Activated CD4-positive, alpha-beta memory T cell treated with anti-CD3 and anti-CD28 coated beads for 36 hours (primary cell): ENCODE measurements at regions not wholly inside any gene's neighbourhood (a gene's known extent, or its start where the extent isn't known, plus 50 kb on each side); places are given as distances from the start of the nearest gene placed in this dataset.
"Not testable (repeated sequence)": the region's sequence is repeated elsewhere in the genome, so short reads cannot be mapped to it uniquely, and the experiment has no call there.

ENCODE experiments used
- CTCF ChIA-PET: fragments of 350-600 bp; sonication (Branson Sonifier 250); formaldehyde crosslinking; loops from one replicate; lab custom pipeline; 2021; ENCODE audit warnings: antibody characterized with exemption, inconsistent platforms; lab: Charles Lee
- POLR2A ChIA-PET: fragments of 350-600 bp; sonication (Branson Sonifier 250); formaldehyde crosslinking; loops from one replicate; lab custom pipeline; 2021; ENCODE audit warnings: antibody characterized with exemption; lab: Charles Lee
- DNase-seq: peaks from one replicate; pipeline ENCODE4 v3.0.0-alpha.2; 2020
- H3K27ac Mint-ChIP-seq: one replicate; pipeline ENCODE4 v1.8.0; 2021; ENCODE audit warnings: mixed read lengths
- H3K27me3 Mint-ChIP-seq: one replicate; pipeline ENCODE4 v1.8.0; 2021; ENCODE audit warnings: mixed read lengths
- H3K36me3 Mint-ChIP-seq: one replicate; pipeline ENCODE4 v1.8.0; 2021; ENCODE audit warnings: mixed read lengths
- H3K4me1 Mint-ChIP-seq: one replicate; pipeline ENCODE4 v1.8.0; 2021; ENCODE audit warnings: low read depth, mixed read lengths
- H3K4me3 Mint-ChIP-seq: one replicate; pipeline ENCODE4 v1.8.0; 2021; ENCODE audit warnings: mild to moderate bottlenecking, mixed read lengths
- H3K9me3 Mint-ChIP-seq: one replicate; pipeline ENCODE4 v1.8.0; 2021; ENCODE audit warnings: mixed read lengths
- intact Hi-C: fragments of 100-400 bp; cut with micrococcal nuclease; formaldehyde crosslinking; loops from one replicate; pipeline ENCODE4 v1.15.1; 2023

DNA sequence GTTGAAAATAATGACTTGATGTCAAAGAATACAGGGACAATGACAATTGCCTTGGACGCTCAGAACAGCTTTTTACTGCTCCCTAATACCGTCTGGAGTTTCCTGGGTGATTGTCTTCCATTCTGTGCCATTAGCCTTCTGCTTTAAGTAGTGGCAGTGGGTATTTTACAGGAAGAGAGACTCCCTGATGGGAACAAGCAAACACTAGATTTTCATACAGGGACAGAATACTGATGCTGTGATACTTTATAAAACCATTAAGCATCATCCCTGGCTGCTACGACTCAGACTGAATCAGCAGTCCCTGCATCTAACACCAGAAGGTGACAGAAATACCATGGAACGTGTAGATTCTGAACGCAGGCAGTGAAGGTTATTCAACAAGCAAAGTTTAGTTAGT is 635.4 kb upstream of the GOT2 start:
- POLR2A ChIA-PET: no interaction called here
- intact Hi-C loops: no loop called here
- no peak overlapping the region for H3K4me3 Mint-ChIP-seq
- H3K9me3 Mint-ChIP-seq: peaks cover 6% of the 10 kb centered on the region
- no peaks in the 10 kb centered on the region for H3K27me3 Mint-ChIP-seq
- DNase-seq: no peak
- H3K4me1 Mint-ChIP-seq: no peaks in the 10 kb centered on the region
- CTCF ChIA-PET: no interaction called here
- H3K36me3 Mint-ChIP-seq: no peaks in the 10 kb centered on the region
- no peak overlapping the region for H3K27ac Mint-ChIP-seq

DNA sequence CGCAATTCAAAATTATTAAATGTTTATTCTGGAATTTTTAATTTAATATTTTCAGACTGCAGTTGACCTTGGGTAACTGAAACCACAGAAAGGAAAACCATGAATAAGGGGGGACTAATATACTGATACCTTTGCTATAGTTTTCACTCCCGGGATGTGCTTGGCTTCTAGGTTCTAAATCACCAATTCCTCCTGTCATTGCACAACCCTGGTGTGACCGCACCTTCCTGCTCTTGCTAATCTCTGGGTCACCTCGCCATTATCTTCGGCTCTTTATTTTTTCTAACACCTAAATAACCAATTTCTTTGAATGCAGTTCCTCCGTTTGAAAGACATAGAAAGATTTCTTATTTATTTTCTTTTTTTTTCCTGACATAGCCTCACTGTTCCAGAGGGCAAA is 634.5 kb upstream of the GOT2 start:
- H3K27me3 Mint-ChIP-seq: no peaks in the 10 kb centered on the region
- ChIA-PET CTCF (no interaction called here), POLR2A (no interaction called here)
- peaks cover 6% of the 10 kb centered on the region for H3K9me3 Mint-ChIP-seq
- no peak overlapping the region for H3K27ac Mint-ChIP-seq
- no peak for DNase-seq
- intact Hi-C loops: no loop called here
- H3K4me1 Mint-ChIP-seq: no peaks in the 10 kb centered on the region
- H3K36me3 Mint-ChIP-seq: no peaks in the 10 kb centered on the region
- H3K4me3 Mint-ChIP-seq: no peak overlapping the region

DNA sequence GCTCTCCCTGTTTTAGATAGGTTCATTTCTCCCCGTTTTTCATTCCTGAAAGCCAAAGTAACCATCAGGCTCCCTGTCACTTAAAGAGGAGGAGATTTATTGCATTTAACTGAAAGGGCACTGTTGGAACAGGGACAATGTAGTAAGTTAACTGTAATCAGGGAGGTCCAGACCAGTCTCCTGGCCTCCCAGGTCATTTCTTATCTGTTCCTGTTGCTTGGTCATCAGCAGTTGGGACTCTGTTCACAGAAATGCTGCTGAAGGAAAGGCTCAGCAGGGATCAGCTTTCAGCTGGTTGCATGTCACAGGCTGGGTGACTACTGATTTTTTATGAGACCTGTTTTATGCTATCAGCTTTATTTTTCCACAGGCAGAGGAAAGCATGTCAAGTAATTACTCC is 622.6 kb upstream of the GOT2 start:
- DNase-seq: no peak
- CTCF ChIA-PET: no interaction called here
- H3K4me3 Mint-ChIP-seq: no peak overlapping the region

DNA sequence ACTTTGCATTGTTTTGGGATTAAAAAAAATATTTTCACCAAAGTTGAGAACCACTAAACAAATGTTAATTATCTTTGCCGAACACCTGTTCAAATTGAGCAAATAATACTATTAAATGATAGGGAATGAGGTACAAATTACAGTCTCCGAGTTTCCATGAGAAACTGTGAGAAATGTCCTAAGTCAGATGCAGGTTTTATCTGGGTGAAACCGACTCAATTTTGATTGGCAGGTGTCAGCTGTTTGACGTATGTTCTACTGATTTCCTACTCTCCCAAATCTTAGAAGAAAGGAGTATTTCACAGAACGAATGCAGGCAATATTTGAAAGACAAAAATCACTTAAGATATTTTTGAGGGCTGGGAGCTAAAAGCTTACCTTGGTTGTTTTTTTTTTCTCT is 622.0 kb upstream of the GOT2 start:
- CTCF ChIA-PET: no interaction called here
- DNase-seq: no peak
- Mint-ChIP-seq H3K9me3 (peaks cover 4% of the 10 kb centered on the region), H3K27ac (no peak overlapping the region), H3K4me1 (no peaks in the 10 kb centered on the region), H3K36me3 (no peaks in the 10 kb centered on the region), H3K27me3 (no peaks in the 10 kb centered on the region), H3K4me3 (no peak overlapping the region)
- POLR2A ChIA-PET: no interaction called here
- intact Hi-C loops: no loop called here

More for the DNA sequence above, 622.6 kb upstream of the GOT2 start:
- Mint-ChIP-seq H3K36me3 (no peaks in the 10 kb centered on the region), H3K9me3 (peaks cover 4% of the 10 kb centered on the region), H3K27me3 (no peaks in the 10 kb centered on the region), H3K27ac (no peak overlapping the region), H3K4me1 (no peaks in the 10 kb centered on the region)
- intact Hi-C loops: no loop called here
- POLR2A ChIA-PET: no interaction called here

DNA sequence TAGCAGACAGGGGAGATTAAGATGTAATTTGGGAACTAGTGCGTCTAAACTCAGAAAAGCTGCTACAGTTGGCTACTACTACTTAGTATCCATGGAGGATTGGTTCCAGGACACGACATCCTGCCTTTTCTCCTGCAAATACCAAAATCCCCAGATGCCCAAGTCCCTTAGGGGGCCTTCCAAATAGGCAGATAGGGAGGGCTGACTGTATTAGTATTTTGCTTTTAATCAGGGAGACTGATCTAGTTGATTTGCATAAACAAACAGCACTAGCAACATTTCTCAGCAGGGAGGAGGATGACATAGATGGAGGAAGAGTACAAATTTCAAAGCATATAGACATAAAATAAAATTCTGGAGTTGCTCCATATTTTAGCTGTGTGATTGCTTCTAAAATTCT is 621.6 kb upstream of the GOT2 start:
- ChIA-PET POLR2A (no interaction called here), CTCF (no interaction called here)
- Mint-ChIP-seq H3K27me3 (no peaks in the 10 kb centered on the region), H3K9me3 (peaks cover 4% of the 10 kb centered on the region), H3K27ac (no peak overlapping the region), H3K4me3 (no peak overlapping the region), H3K36me3 (no peaks in the 10 kb centered on the region), H3K4me1 (no peaks in the 10 kb centered on the region)
- intact Hi-C loops: no loop called here
- DNase-seq: no peak

DNA sequence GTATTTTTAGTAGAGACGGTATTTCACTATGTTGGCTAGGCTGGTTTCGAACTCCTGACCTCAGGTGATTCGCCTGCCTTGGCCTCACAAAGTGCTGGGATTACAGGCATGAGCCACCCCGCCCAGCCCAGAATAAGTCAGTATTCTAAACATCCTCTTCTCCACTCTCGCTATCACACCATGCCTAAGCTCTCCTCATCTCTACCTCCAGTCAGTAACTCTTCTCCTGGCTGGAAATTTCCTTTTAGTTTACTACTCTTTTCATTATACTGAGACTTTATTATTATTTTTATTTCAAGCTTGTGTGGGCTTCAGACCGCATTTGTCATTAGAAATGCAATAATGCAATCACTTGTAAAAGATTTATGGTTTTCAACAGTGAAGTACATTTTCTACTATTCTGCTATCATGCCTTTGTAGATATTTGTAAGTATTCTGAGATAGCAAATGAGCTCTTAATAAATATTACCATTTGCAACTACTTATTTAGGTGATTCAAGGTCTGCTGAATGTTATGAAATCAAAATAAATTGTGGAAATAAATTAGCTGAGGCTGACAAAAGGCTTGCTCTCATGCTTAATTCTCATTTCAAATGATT is 617.3 kb upstream of the GOT2 start:
- intact Hi-C loops: no loop called here
- no peak overlapping the region for H3K27ac Mint-ChIP-seq
- peaks cover 4% of the 10 kb centered on the region for H3K9me3 Mint-ChIP-seq
- H3K27me3 Mint-ChIP-seq: no peaks in the 10 kb centered on the region
- no peaks in the 10 kb centered on the region for H3K36me3 Mint-ChIP-seq
- H3K4me3 Mint-ChIP-seq: no peak overlapping the region
- no peak for DNase-seq
- no peaks in the 10 kb centered on the region for H3K4me1 Mint-ChIP-seq
- ChIA-PET CTCF (no interaction called here), POLR2A (no interaction called here)

DNA sequence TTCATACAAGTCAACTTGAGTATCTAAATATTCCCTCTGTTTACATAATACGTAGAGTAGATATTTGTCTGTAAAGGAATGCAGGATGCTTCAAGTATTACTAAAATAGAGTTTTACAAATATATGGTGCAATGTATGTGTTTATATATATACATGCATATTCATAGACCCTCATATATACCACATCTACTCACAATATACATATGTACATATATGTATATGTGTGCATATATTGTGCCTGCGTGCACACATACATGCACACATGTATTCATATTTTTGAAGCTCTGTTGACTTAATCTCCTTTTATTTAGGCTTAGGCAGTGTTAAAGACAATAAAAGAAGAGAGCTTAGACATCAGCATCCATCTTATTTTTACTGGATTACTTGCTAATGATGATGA is 616.6 kb upstream of the GOT2 start:
- H3K4me1 Mint-ChIP-seq: no peaks in the 10 kb centered on the region
- POLR2A ChIA-PET: no interaction called here

DNA sequence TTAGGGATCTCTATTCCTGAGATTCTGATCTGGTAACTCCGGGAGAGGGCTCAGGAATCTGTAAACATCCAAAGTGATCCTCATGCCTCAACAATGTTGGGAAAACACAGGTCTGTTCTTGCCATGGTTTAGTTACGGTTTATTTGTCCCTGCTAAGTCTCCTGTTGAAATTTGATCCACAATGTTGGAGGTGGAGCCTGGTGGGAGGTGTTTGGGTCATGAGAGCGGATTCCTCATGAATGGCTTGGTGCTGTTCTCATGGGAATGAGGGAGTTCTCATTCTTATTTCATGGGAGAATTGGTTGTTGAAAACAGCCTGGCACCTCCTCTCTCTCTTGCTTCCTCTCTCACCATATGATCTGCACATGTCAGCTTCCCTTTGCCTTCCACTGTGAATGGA is 608.6 kb upstream of the GOT2 start:
- CTCF ChIA-PET: no interaction called here
- Mint-ChIP-seq H3K4me1 (no peaks in the 10 kb centered on the region), H3K9me3 (no peaks in the 10 kb centered on the region), H3K4me3 (no peak overlapping the region), H3K27me3 (no peaks in the 10 kb centered on the region), H3K27ac (no peak overlapping the region), H3K36me3 (no peaks in the 10 kb centered on the region)
- POLR2A ChIA-PET: no interaction called here
- no peak for DNase-seq
- intact Hi-C loops: no loop called here

More for the DNA sequence above, 616.6 kb upstream of the GOT2 start:
- DNase-seq: no peak
- CTCF ChIA-PET: no interaction called here
- H3K4me3 Mint-ChIP-seq: no peak overlapping the region
- peaks cover 4% of the 10 kb centered on the region for H3K9me3 Mint-ChIP-seq
- intact Hi-C loops: no loop called here
- no peaks in the 10 kb centered on the region for H3K36me3 Mint-ChIP-seq
- H3K27me3 Mint-ChIP-seq: no peaks in the 10 kb centered on the region
- no peak overlapping the region for H3K27ac Mint-ChIP-seq

DNA sequence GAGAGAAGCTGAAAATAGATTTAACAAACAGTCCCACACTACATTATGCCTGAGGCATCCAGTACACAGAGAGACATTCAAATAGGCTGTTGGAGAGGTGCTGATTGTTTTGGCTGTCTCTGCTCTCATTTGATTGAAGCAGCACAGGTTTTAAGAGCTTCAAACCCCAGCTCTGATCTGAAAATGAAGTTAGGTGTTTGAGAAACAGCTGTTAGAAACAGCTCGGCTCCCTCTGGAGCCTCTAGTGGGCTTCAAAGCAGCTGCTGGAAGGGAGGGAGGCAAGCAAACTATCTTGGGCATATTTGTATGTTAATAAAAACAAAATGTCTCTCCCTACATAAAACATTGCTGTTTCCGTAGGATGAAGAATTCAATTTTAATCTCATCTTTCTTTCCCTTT is 607.3 kb upstream of the GOT2 start:
- DNase-seq: no peak
- Mint-ChIP-seq H3K4me3 (no peak overlapping the region), H3K36me3 (no peaks in the 10 kb centered on the region), H3K27me3 (no peaks in the 10 kb centered on the region), H3K4me1 (no peaks in the 10 kb centered on the region), H3K9me3 (no peaks in the 10 kb centered on the region), H3K27ac (no peak overlapping the region)
- intact Hi-C loops: no loop called here
- POLR2A ChIA-PET: no interaction called here
- CTCF ChIA-PET: no interaction called here

DNA sequence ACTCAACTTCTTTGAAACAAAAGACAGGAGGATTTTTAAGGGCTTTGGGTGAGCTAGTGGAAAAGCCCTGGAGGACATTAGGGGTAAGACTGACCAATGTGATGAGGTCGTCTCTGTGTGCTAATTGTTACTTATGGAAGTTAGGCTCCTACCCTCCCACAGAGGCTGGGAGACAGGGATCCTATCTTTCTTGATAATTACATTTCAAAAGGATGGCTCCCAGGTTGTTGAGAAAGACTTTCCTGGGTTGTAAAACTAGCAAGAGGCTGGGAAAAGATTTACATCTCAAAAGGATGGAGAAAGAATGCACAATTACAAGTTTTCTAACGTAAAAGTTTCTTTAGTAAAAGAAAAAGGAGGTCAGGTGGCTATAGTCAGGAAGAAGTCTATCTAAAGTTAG is 605.8 kb upstream of the GOT2 start:
- CTCF ChIA-PET: no interaction called here
- Mint-ChIP-seq H3K36me3 (no peaks in the 10 kb centered on the region), H3K9me3 (peaks cover 2% of the 10 kb centered on the region), H3K27ac (no peak overlapping the region), H3K27me3 (no peaks in the 10 kb centered on the region), H3K4me1 (no peaks in the 10 kb centered on the region), H3K4me3 (no peak overlapping the region)
- POLR2A ChIA-PET: no interaction called here
- intact Hi-C loops: no loop called here
- no peak for DNase-seq

DNA sequence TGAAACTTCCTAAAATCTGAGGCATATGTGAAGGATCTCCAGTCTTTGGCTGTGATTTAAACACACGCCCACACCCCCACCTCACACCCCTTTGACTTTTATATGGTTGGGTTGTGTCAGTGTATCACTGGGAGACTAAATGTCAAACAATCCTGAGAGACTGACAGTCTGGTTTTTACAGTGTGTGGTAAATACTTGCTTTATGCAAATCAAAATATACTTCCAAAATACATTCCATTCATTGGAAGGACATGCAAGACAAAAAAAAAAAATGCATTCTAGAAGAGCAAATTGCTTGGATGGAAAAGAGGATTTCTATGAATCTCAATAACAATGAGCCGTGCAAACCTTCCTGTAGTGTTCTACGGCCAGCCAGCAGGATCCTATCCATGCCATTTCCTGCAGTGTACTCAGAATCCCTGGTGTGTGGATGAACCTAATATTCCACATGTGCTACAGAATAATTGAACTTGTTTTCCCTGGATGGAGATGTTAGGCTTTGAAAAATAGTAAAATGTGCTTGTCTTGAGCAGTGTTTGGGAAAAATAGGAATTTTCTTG is 602.1 kb upstream of the GOT2 start:
- H3K4me1 Mint-ChIP-seq: no peaks in the 10 kb centered on the region
- no peaks in the 10 kb centered on the region for H3K27me3 Mint-ChIP-seq
- no peak overlapping the region for H3K4me3 Mint-ChIP-seq
- DNase-seq: no peak
- intact Hi-C loops: no loop called here
- POLR2A ChIA-PET: no interaction called here
- CTCF ChIA-PET: no interaction called here
- no peak overlapping the region for H3K27ac Mint-ChIP-seq
- H3K36me3 Mint-ChIP-seq: no peaks in the 10 kb centered on the region
- H3K9me3 Mint-ChIP-seq: peaks cover 10% of the 10 kb centered on the region

DNA sequence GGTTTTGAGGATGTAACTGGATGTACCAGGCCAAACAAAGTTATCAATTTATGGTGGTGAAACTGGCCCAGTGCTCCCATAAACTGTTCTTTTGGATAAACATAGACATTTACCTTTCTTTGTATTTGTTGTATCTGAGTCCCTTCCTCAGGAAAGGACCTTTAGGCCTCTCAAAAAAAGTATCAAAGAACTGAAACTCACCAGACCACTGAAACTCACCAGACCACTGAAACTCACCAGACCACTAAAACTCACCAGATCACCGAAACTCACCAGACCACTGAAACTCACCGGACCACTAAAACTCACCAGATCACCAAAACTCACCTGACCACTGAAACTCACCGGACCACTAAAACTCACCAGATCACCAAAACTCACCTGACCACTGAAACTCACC is 597.6 kb upstream of the GOT2 start:
- H3K27ac Mint-ChIP-seq, H3K27me3 Mint-ChIP-seq, POLR2A ChIA-PET, DNase-seq, H3K4me1 Mint-ChIP-seq, H3K36me3 Mint-ChIP-seq, H3K4me3 Mint-ChIP-seq, intact Hi-C loops: not testable (repeated sequence)
- H3K9me3 Mint-ChIP-seq: peaks cover 15% of the 10 kb centered on the region
- CTCF ChIA-PET: interaction anchor here (0.7 kb wide), 1 partner anchor 71 kb away, joined by 3 read pairs; no protein-coding TSS in a partner anchor

DNA sequence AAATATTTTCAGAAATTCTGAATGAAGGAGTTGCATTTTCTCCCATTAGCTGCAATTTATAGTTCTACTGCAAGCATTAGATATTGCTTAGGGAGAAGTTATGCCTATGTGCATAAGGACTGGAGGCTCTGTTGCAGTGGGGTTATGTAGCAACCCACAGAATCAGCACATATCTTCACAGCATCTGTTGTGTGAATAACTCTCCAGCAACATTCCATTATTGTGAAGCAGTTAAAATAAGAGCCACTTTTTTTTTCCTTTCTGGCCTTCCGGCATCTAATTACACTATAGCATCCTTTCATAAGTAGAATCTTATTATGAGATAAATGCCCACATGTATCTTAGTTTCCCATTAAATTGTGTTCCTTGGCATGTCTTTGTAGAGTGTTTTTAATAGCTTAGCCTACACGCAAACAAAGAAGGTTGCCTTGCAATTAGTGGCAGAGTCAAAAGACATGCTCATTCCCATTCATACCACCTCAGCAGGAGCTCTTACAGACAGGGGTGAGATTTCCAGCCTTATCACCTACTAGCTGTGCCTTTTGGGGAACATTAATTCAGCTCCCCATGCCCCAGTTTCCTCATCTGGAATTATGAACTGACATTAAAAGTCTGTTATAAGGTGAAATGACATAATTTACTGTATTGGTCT is 596.0 kb upstream of the GOT2 start:
- no peaks in the 10 kb centered on the region for H3K27me3 Mint-ChIP-seq
- no peak overlapping the region for H3K27ac Mint-ChIP-seq
- ChIA-PET POLR2A (no interaction called here), CTCF (no interaction called here)
- no peaks in the 10 kb centered on the region for H3K36me3 Mint-ChIP-seq
- H3K4me1 Mint-ChIP-seq: no peaks in the 10 kb centered on the region
- H3K4me3 Mint-ChIP-seq: no peak overlapping the region
- no peak for DNase-seq
- intact Hi-C loops: no loop called here
- peaks cover 15% of the 10 kb centered on the region for H3K9me3 Mint-ChIP-seq
